NOMO-1 treated with dmso at 0.1 percent for 144 hours (cell line): ENCODE measurements at regions not wholly inside any gene's neighbourhood (a gene's known extent, or its start where the extent isn't known, plus 50 kb on each side); places are given as distances from the start of the nearest gene placed in this dataset.
"Not testable (repeated sequence)": the region's sequence is repeated elsewhere in the genome, so short reads cannot be mapped to it uniquely, and the experiment has no call there.

Experiments
- DNase-seq: peaks from one replicate; lab custom pipeline; 2025; ENCODE audit not compliant: unreplicated experiment; lab: John Stamatoyannopoulos, UW

- DNase-seq = no peak
Observed at GRCh38 chr3:33919312-33920120, 121.1 kb downstream of the PDCD6IP start.

GRCh38 chr3:33920511-33920910 lies 122.1 kb downstream of the PDCD6IP start:
- DNase-seq = no peak

GRCh38 chr3:33921608-33922007 lies 123.2 kb downstream of the PDCD6IP start:
- DNase-seq = no peak

- no peak for DNase-seq
Observed at GRCh38 chr3:33926998-33927605, 128.7 kb downstream of the PDCD6IP start.

- DNase-seq = no peak
Observed at GRCh38 chr3:33929813-33930212, 131.4 kb downstream of the PDCD6IP start.

GRCh38 chr3:33931512-33931911 lies 133.1 kb downstream of the PDCD6IP start:
- DNase-seq = no peak

- DNase-seq = no peak
Observed at GRCh38 chr3:33932010-33932764, 133.8 kb downstream of the PDCD6IP start.

GRCh38 chr3:33936171-33936920 lies 137.9 kb downstream of the PDCD6IP start:
- DNase-seq = no peak

GRCh38 chr3:33936921-33937525 lies 138.6 kb downstream of the PDCD6IP start:
- no peak for DNase-seq

GRCh38 chr3:33937628-33938027 lies 139.2 kb downstream of the PDCD6IP start:
- no peak for DNase-seq

- DNase-seq = no peak
Observed at GRCh38 chr3:33940149-33940548, 141.7 kb downstream of the PDCD6IP start.

- no peak for DNase-seq
Observed at GRCh38 chr3:33940736-33941135, 142.3 kb downstream of the PDCD6IP start.

- no peak for DNase-seq
Observed at GRCh38 chr3:33941804-33942203, 143.4 kb downstream of the PDCD6IP start.

- DNase-seq = no peak
Observed at GRCh38 chr3:33942483-33943150, 144.2 kb downstream of the PDCD6IP start.

GRCh38 chr3:33943277-33943676 lies 144.8 kb downstream of the PDCD6IP start:
- no peak for DNase-seq

- not testable (repeated sequence) for DNase-seq
Observed at GRCh38 chr3:33946612-33947011, 148.2 kb downstream of the PDCD6IP start.

GRCh38 chr3:33947272-33948195 lies 149.1 kb downstream of the PDCD6IP start:
- no peak for DNase-seq

GRCh38 chr3:33949074-33949473 lies 150.6 kb downstream of the PDCD6IP start:
- DNase-seq = no peak

GRCh38 chr3:33954956-33955355 lies 156.5 kb downstream of the PDCD6IP start:
- no peak for DNase-seq
